ENCODE measurements at regions not wholly inside any gene's neighbourhood (a gene's known extent, or its start where the extent isn't known, plus 50 kb on each side); places are given as distances from the start of the nearest gene placed in this dataset.

- no peaks in the 10 kb centered on the region for H3K9me3 ChIP-seq
- no peak overlapping the region for H3K4me3 ChIP-seq
- 76% methylated on average over 9 of the region's 9 CpGs for WGBS, 2 donors
- intact Hi-C loops (cut with DNase I; ENCODE audit: low total_unique reads) = no loop called here
- no peaks in the 10 kb centered on the region for H3K4me1 ChIP-seq
- no peak for DNase-seq
- H3K27ac ChIP-seq = no peak overlapping the region
- no peaks in the 10 kb centered on the region for H3K36me3 ChIP-seq (ENCODE audit: low read depth, missing control alignments)
- no peaks in the 10 kb centered on the region for H3K27me3 ChIP-seq
- TF ChIP-seq POLR2A (IDR thresholded peaks at IDR 0.05) (no peak), CTCF (IDR thresholded peaks at IDR 0.05) (no peak)
These were observed 79.5 kb upstream of the SVIL start for GRCh38 chr10:29714096-29714874.

- Histone ChIP-seq H3K4me3 (no peak overlapping the region), H3K27me3 (no peaks in the 10 kb centered on the region), H3K4me1 (peaks cover 3% of the 10 kb centered on the region), H3K36me3 (ENCODE audit: low read depth, missing control alignments) (no peaks in the 10 kb centered on the region), H3K9me3 (no peaks in the 10 kb centered on the region), H3K27ac (no peak overlapping the region)
- no peak for DNase-seq
- TF ChIP-seq CTCF (IDR thresholded peaks at IDR 0.05) (no peak), POLR2A (IDR thresholded peaks at IDR 0.05) (no peak)
- intact Hi-C loops (cut with DNase I; ENCODE audit: low total_unique reads) = no loop called here
- WGBS, 2 donors = 69 to 79% methylated on average over 2 of the region's 2 CpGs
These were observed 78.7 kb upstream of the SVIL start for GRCh38 chr10:29713450-29713849.

- Histone ChIP-seq H3K36me3 (ENCODE audit: low read depth, missing control alignments) (no peaks in the 10 kb centered on the region), H3K9me3 (no peaks in the 10 kb centered on the region), H3K27ac (no peak overlapping the region), H3K4me3 (no peak overlapping the region), H3K27me3 (no peaks in the 10 kb centered on the region), H3K4me1 (peaks cover 4% of the 10 kb centered on the region)
- WGBS, 2 donors = 77 to 78% methylated on average over 7 of the region's 7 CpGs
- no peak for DNase-seq
- no peak for TF ChIP-seq POLR2A (IDR thresholded peaks at IDR 0.05)
- no peak for TF ChIP-seq CTCF (IDR thresholded peaks at IDR 0.05)
- intact Hi-C loops (cut with DNase I; ENCODE audit: low total_unique reads) = no loop called here
These were observed 77.3 kb upstream of the SVIL start for GRCh38 chr10:29712108-29712507.

GRCh38 chr10:29710128-29710527 lies 75.4 kb upstream of the SVIL start:
- Histone ChIP-seq H3K4me3 (no peak overlapping the region), H3K36me3 (ENCODE audit: low read depth, missing control alignments) (no peaks in the 10 kb centered on the region), H3K27ac (no peak overlapping the region), H3K4me1 (peaks cover 4% of the 10 kb centered on the region), H3K9me3 (no peaks in the 10 kb centered on the region), H3K27me3 (no peaks in the 10 kb centered on the region)
- 65 to 85% methylated on average over 8 of the region's 8 CpGs for WGBS, 2 donors
- no peak for DNase-seq
- intact Hi-C loops (cut with DNase I; ENCODE audit: low total_unique reads) = no loop called here
- TF ChIP-seq POLR2A (IDR thresholded peaks at IDR 0.05) (no peak), CTCF (IDR thresholded peaks at IDR 0.05) (no peak)

- intact Hi-C loops (cut with DNase I; ENCODE audit: low total_unique reads) = no loop called here
- no peaks in the 10 kb centered on the region for H3K9me3 ChIP-seq
- TF ChIP-seq POLR2A (IDR thresholded peaks at IDR 0.05) = no peak
- TF ChIP-seq CTCF (IDR thresholded peaks at IDR 0.05) = no peak
- 53 to 87% methylated on average over 3 to 13 of the region's 13 CpGs for WGBS, 2 donors
- H3K27ac ChIP-seq = no peak overlapping the region
- no peak for DNase-seq
- no peak overlapping the region for H3K4me3 ChIP-seq
- no peaks in the 10 kb centered on the region for H3K36me3 ChIP-seq (ENCODE audit: low read depth, missing control alignments)
- H3K4me1 ChIP-seq = peaks cover 4% of the 10 kb centered on the region
- H3K27me3 ChIP-seq = no peaks in the 10 kb centered on the region
These were observed 74.8 kb upstream of the SVIL start for GRCh38 chr10:29709484-29710002.
